Heart left ventricle (tissue), 16 donors: ENCODE measurements at regions not wholly inside any gene's neighbourhood (a gene's known extent, or its start where the extent isn't known, plus 50 kb on each side); places are given as distances from the start of the nearest gene placed in this dataset.
"Not testable (repeated sequence)": the region's sequence is repeated elsewhere in the genome, so short reads cannot be mapped to it uniquely, and the experiment has no call there.

Source experiments
- ATAC-seq, 4 donors: fragments of 200-7000 bp; cut with Tn5 transposase; one replicate each; pipeline ENCODE4 v1.9.1; 2020 to 2022; ENCODE audit warnings: moderate library complexity in 4 of 4, mild to moderate bottlenecking in 3 of 4, moderate number of reproducible peaks in 1 of 4
- DNase-seq, 5 donors: peaks; one replicate each; pipeline ENCODE4 v3.0.0-alpha.2; 2020
- H3K27ac ChIP-seq, 12 donors: fragments of 200-600 bp; sonication (generic) in 4 of 12; one replicate each; pipeline versions ENCODE4 v1.5.0 to v1.8.0; 2016 to 2022; ENCODE audit warnings: mild to moderate bottlenecking in 2 of 12
- H3K27me3 ChIP-seq, 9 donors: fragments of 200-600 bp; sonication (generic) in 2 of 9; one replicate each; pipeline versions ENCODE4 v1.5.1 to v1.8.0; 2016 to 2022; ENCODE audit warnings: mild to moderate bottlenecking in 3 of 9
- H3K36me3 ChIP-seq, 9 donors: fragments of 200-600 bp; sonication (generic) in 2 of 9; one replicate each; pipeline versions ENCODE4 v1.5.0 to v1.8.0; 2018 to 2022; ENCODE audit warnings: mild to moderate bottlenecking in 2 of 9
- H3K4me1 ChIP-seq, 12 donors: fragments of 200-600 bp; sonication (generic) in 4 of 12; one replicate each; pipeline versions ENCODE4 v1.5.0 to v1.8.0; 2016 to 2022; ENCODE audit warnings: mild to moderate bottlenecking in 3 of 12
- H3K4me3 ChIP-seq, 12 donors: fragments of 200-600 bp; sonication (generic) in 4 of 12; one replicate each; pipeline versions ENCODE4 v1.5.0 to v1.8.0; 2017 to 2022; ENCODE audit warnings: mild to moderate bottlenecking in 9 of 12, moderate library complexity in 4 of 12
- H3K9me3 ChIP-seq, 12 donors: fragments of 200-600 bp; sonication (generic) in 4 of 12; one replicate each; pipeline versions ENCODE4 v1.5.0 to v1.8.0; 2016 to 2022; ENCODE audit warnings: mild to moderate bottlenecking in 1 of 12
- CTCF ChIP-seq, 12 donors: fragments of 200-600 bp; sonication (generic) in 4 of 12; IDR thresholded peaks; one replicate each; pipeline versions ENCODE4 v1.5.0 to v1.8.0; 2018 to 2022; ENCODE audit warnings: antibody characterized with exemption in 12 of 12, mild to moderate bottlenecking in 5 of 12
- POLR2A ChIP-seq, 2 donors: fragments of 450-650 bp; IDR thresholded peaks; one replicate each; pipeline ENCODE4 v1.6.1; 2017; ENCODE audit warnings: antibody characterized with exemption in 2 of 2, mild to moderate bottlenecking in 2 of 2, moderate library complexity in 2 of 2
- WGBS, 4 donors: extraction: QIAGEN DNeasy Blood & Tissue Kit in 2 of 4; methylation state at CpG; one replicate each; pipeline versions ENCODE4 v1.1.5 to v1.1.7; 2013 to 2018; 5-methylcytosine and 5-hydroxymethylcytosine counted together
- intact Hi-C, 10 donors: fragments of 100-400 bp; cut with DNase I; formaldehyde crosslinking; loops; one replicate each; pipeline versions ENCODE4 v1.11.1 to v1.14.2; 2022
- donor health status: ischemic (EF 13 %, LVEDD 7.1; RV severe dilation, severe dysfunction).
- donor health status: healthy with polysubstance abuse.
- donor health status: DM: no; HTN: yes; CAD: no.
- donor health status: DM: no; HTN: no; CAD: no.
- donor health status: ischemic (EF 25% LVEDD 6.9; RV normal size, moderate dysfunction).
- donor health status: ischemic (EF 25% LVEDD 5.7; RV mildly dilated, moderate dysfunction).
- donor health status: healthy.
- donor health status: DM: yes; HTN: yes; CAD: no.
- donor health status: ischemic (EF 35%, LVEDD 5.7; RV mildly dilated, moderate dysfunction).
- donor health status: nonischemic (EF 11% LVEDD 7.7; RV severe dilation, severe dysfunction).
- donor health status: DM: yes; HTN: yes; CAD: no.
- donor health status: PGD.
- donor health status: ischemic (EF 29% LVEDD 5.4; RV normal size, mild dysfunction).
- donor health status: nonischemic (EF 23%, LVEDD 6.1; RV moderate dilation, normal function).

DNA sequence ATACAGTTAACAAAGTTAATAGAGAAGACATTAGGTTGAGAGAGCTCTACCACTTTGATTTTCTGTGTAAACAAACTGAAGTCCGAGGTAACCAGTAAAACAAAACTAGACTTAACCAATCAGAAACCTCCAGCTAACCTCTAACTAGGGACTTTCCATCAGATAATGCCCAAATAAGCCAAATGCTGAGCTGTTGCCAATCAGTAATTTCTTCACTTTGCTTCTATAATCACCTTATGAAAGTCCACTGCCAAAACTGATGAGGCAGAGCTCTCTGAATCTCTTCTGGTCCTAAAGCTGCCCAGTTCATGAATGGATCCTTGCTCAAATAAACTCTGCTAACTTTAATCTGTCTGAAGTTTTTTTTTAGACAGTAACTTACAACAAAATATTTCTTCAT is 448.0 kb upstream of the NECTIN3 start:
- no peaks in the 10 kb centered on the region for H3K27me3 ChIP-seq
- ATAC-seq (no peak), DNase-seq (no peak)
- H3K9me3 ChIP-seq, result peaks cover 0 to 6% (median 0%) of the 10 kb centered on the region in 12 donors
- WGBS, 4 donors, result 58 to 73% (median 65%) methylated on average over 1 of the region's 1 CpG
- intact Hi-C loops, result no loop called here
- TF ChIP-seq CTCF (IDR thresholded peaks at IDR 0.05), result no peak
- TF ChIP-seq POLR2A (IDR thresholded peaks at IDR 0.05), result no peak
- no peak overlapping the region for H3K4me3 ChIP-seq
- no peaks in the 10 kb centered on the region for H3K4me1 ChIP-seq
- no peak overlapping the region for H3K27ac ChIP-seq
- H3K36me3 ChIP-seq, result no peaks in the 10 kb centered on the region

GRCh38 chr3:110624576-110624975 is 447.0 kb upstream of the NECTIN3 start:
- H3K9me3 ChIP-seq, result peaks cover 0 to 6% (median 0%) of the 10 kb centered on the region in 12 donors
- no peak overlapping the region for H3K4me3 ChIP-seq
- ATAC-seq (no peak), DNase-seq (no peak)
- H3K36me3 ChIP-seq, result no peaks in the 10 kb centered on the region
- intact Hi-C loops, result no loop called here
- WGBS, 4 donors, result 41 to 54% (median 46%) methylated on average over 3 of the region's 3 CpGs
- H3K27me3 ChIP-seq, result no peaks in the 10 kb centered on the region
- TF ChIP-seq CTCF (IDR thresholded peaks at IDR 0.05) (no peak), POLR2A (IDR thresholded peaks at IDR 0.05) (no peak)
- H3K4me1 ChIP-seq, result no peaks in the 10 kb centered on the region
- H3K27ac ChIP-seq, result no peak overlapping the region

GRCh38 chr3:110625201-110625747 is 446.3 kb upstream of the NECTIN3 start:
- no peaks in the 10 kb centered on the region for H3K4me1 ChIP-seq

DNA sequence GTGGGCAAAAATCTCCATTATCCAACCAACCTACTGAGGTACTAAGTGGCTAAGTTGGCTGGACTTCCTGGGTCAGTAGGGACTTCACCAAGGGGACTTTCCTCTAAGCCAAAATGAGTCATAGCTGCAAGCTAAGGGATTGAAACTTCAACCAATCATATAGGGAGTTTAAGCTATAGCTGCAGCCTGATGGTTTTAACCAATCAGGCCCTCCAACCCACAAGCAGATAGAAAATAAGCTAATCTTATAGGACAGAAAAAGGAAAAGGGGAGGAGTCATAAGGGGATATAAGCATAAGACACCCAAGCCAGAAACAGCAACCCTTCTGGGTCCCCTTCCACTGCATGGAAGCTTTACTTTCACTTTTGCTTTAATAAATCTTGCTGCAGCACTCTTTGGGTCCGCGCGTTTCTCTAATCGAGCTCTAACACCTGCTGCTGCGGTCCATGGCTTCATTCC is 444.9 kb upstream of the NECTIN3 start:
- DNase-seq, H3K4me1 ChIP-seq, H3K27me3 ChIP-seq, ATAC-seq, intact Hi-C loops, H3K36me3 ChIP-seq, H3K4me3 ChIP-seq, H3K27ac ChIP-seq, H3K9me3 ChIP-seq: not testable (repeated sequence)
- 89 to 94% (median 92%) methylated on average over 5 of the region's 5 CpGs for WGBS, 4 donors

More at GRCh38 chr3:110625201-110625747, 446.3 kb upstream of the NECTIN3 start:
- ATAC-seq (no peak), DNase-seq (no peak)
- no peaks in the 10 kb centered on the region for H3K27me3 ChIP-seq
- no peaks in the 10 kb centered on the region for H3K36me3 ChIP-seq
- peaks cover 0 to 6% (median 0%) of the 10 kb centered on the region in 12 donors for H3K9me3 ChIP-seq
- H3K27ac ChIP-seq, result no peak overlapping the region
- no peak for TF ChIP-seq POLR2A (IDR thresholded peaks at IDR 0.05)
- no peak for TF ChIP-seq CTCF (IDR thresholded peaks at IDR 0.05)
- intact Hi-C loops, result no loop called here
- WGBS, 4 donors, result 10 to 19% (median 12%) methylated on average over 4 of the region's 4 CpGs
- H3K4me3 ChIP-seq, result no peak overlapping the region
